Progenitor cell of endocrine pancreas (in vitro differentiated cells): ENCODE measurements at regions not wholly inside any gene's neighbourhood (a gene's known extent, or its start where the extent isn't known, plus 50 kb on each side); places are given as distances from the start of the nearest gene placed in this dataset.

Source experiments
- DNase-seq: peaks from one replicate; pipeline ENCODE4 v3.0.0; 2021; ENCODE audit warnings: low spot score; ENCODE audit not compliant: unreplicated experiment
- H3K27ac Mint-ChIP-seq: 2 replicates; pipeline ENCODE4 v1.8.0; 2021; ENCODE audit warnings: mild to moderate bottlenecking, moderate library complexity, mixed read lengths
- H3K27me3 Mint-ChIP-seq: 2 replicates; pipeline ENCODE4 v1.8.0; 2021; ENCODE audit warnings: mixed read lengths
- H3K36me3 Mint-ChIP-seq: 2 replicates; pipeline ENCODE4 v1.8.0; 2022; ENCODE audit warnings: mixed read lengths; ENCODE audit not compliant: insufficient read depth
- H3K4me1 Mint-ChIP-seq: 2 replicates; pipeline ENCODE4 v1.8.0; 2021; ENCODE audit warnings: low read depth, mixed read lengths
- H3K4me3 Mint-ChIP-seq: 2 replicates; pipeline ENCODE4 v1.8.0; 2021; ENCODE audit warnings: low read depth, mild to moderate bottlenecking, moderate library complexity, mixed read lengths
- H3K9me3 Mint-ChIP-seq: 2 replicates; pipeline ENCODE4 v1.8.0; 2021; ENCODE audit warnings: low read depth, mixed read lengths
- TF ChIP-seq, protein P1 (sequence below): fragments of 200-600 bp; sonication (generic); IDR thresholded peaks from one replicate; pipeline ENCODE4 v1.5.0; 2021; ENCODE audit warnings: antibody characterized with exemption, mild to moderate bottlenecking; ENCODE audit not compliant: unreplicated experiment

DNA sequence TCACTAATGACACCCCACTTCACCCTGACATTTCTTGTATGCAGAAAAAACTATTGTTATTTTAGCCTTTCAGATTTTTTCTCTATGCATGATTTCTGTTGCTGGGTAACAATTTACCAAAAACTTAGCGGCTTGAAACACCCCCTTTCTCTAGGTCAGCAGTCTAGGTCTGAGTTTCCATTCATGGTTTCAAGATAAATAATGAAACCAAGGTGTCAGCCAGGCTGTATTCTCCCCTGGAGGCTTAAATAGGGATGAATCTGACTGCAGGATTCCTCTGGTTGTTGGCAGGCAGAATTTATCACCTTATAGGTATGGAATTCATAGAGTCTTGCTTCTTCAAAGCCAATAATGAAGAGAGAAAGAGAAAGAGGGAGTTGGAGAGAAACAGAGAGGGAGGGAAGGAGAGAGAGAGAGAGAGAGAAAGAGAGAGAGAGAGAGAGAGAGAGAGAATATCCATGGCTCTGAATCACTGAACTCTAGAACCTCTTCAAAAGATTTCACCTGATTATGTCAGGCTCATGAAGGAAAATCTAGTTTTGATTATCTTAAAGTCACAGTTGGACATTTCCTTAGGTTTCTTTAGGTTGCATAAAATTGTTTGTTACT lies 1224.6 kb upstream of the LRRTM3 start:
- Mint-ChIP-seq H3K9me3 (peaks cover 3% of the 10 kb centered on the region), H3K27ac (no peak overlapping the region), H3K4me3 (no peak overlapping the region), H3K27me3 (no peaks in the 10 kb centered on the region), H3K4me1 (no peaks in the 10 kb centered on the region), H3K36me3 (no peaks in the 10 kb centered on the region)
- TF ChIP-seq, protein P1, sequence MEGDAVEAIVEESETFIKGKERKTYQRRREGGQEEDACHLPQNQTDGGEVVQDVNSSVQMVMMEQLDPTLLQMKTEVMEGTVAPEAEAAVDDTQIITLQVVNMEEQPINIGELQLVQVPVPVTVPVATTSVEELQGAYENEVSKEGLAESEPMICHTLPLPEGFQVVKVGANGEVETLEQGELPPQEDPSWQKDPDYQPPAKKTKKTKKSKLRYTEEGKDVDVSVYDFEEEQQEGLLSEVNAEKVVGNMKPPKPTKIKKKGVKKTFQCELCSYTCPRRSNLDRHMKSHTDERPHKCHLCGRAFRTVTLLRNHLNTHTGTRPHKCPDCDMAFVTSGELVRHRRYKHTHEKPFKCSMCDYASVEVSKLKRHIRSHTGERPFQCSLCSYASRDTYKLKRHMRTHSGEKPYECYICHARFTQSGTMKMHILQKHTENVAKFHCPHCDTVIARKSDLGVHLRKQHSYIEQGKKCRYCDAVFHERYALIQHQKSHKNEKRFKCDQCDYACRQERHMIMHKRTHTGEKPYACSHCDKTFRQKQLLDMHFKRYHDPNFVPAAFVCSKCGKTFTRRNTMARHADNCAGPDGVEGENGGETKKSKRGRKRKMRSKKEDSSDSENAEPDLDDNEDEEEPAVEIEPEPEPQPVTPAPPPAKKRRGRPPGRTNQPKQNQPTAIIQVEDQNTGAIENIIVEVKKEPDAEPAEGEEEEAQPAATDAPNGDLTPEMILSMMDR = no peak
- DNase-seq = no peak

DNA sequence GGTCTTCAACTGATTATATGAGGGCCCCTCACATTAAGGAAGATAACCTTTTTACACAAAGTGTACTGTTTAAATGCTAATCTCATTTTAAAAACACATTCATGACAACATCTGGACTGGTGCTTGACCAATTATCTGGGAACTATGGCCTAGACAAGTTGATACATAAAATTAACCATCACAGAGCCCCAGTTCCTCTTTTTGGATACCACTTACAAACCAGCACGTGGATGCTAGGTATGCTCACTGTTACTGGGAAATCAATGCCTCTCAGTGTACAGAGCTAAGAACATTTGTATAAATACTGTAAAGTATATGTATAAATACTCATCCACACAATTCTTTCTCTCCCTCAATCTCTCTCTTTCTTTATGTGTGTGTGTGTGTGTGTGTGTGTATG lies 1217.8 kb upstream of the LRRTM3 start:
- DNase-seq = no peak
- no peaks in the 10 kb centered on the region for H3K36me3 Mint-ChIP-seq
- H3K27me3 Mint-ChIP-seq = no peaks in the 10 kb centered on the region
- no peak overlapping the region for H3K27ac Mint-ChIP-seq
- H3K4me3 Mint-ChIP-seq = no peak overlapping the region
- no peaks in the 10 kb centered on the region for H3K4me1 Mint-ChIP-seq
- no peaks in the 10 kb centered on the region for H3K9me3 Mint-ChIP-seq
- TF ChIP-seq, protein P1 = no peak

DNA sequence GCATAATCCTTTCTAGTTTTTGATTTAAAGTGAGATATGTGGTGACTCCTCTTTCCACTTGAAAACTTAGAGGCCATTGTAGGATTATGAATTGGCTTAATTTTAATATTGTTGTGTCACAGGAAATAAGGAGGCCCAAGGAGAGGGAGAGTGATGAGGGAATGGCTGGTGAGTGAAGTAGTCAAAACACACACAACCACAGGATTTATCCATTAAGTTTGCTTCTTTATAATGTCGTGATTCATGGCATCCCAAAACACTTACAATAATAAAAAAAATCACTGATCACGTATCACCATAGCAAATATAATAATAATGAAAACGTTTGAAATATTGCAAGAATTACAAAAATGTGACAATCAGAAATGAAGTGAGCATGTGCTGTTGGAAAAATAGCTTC lies 1215.5 kb upstream of the LRRTM3 start:
- Mint-ChIP-seq H3K36me3 (no peaks in the 10 kb centered on the region), H3K27ac (no peak overlapping the region)
- TF ChIP-seq, protein P1 = no peak

DNA sequence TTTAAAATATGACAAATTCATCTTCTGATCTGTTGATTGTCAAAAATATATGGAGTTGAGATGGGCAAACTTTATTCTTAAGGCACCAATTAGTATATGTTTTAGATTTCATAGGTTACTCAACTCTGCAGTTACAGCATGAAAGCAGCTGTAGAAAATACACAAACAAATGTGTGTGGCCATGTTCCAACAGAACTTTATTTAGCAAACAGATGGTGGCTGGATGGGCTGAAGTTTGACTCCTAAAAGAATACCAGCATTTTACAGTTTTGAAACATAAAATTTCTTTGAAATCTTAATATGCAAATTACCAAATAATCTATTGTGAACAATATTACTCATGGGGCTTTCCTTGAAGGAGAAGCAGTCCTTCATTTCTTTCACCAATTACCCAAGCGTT lies 1206.0 kb upstream of the LRRTM3 start:
- Mint-ChIP-seq H3K27ac (no peak overlapping the region), H3K4me3 (no peak overlapping the region), H3K9me3 (no peaks in the 10 kb centered on the region), H3K36me3 (no peaks in the 10 kb centered on the region), H3K4me1 (peaks cover 2% of the 10 kb centered on the region), H3K27me3 (no peaks in the 10 kb centered on the region)
- TF ChIP-seq, protein P1 = no peak
- DNase-seq = no peak

More for the DNA sequence above, 1215.5 kb upstream of the LRRTM3 start:
- H3K4me1 Mint-ChIP-seq = peaks cover 3% of the 10 kb centered on the region
- H3K4me3 Mint-ChIP-seq = no peak overlapping the region
- no peak for DNase-seq
- no peaks in the 10 kb centered on the region for H3K9me3 Mint-ChIP-seq
- H3K27me3 Mint-ChIP-seq = no peaks in the 10 kb centered on the region

DNA sequence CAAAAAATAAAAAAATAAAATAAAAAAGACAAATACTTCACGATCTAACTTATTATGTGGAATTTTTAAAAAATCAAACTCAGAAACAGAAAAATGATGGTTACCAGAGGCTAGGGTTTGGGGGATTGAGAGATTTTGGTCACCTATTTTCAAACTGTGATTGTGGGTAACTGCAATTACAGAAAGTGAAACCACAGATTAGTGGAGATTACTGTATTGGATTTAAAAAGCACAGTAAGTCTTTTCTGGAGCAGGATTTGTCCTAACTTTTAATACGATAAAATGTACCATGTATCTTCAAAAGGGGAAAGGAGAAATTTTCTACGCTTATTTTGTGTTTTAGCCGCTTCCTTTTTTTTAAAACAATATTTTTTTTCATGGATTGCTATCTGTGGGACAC lies 1204.9 kb upstream of the LRRTM3 start:
- no peak overlapping the region for H3K4me3 Mint-ChIP-seq
- no peak overlapping the region for H3K27ac Mint-ChIP-seq
- DNase-seq = no peak
- no peaks in the 10 kb centered on the region for H3K36me3 Mint-ChIP-seq
- H3K4me1 Mint-ChIP-seq = peaks cover 2% of the 10 kb centered on the region
- no peaks in the 10 kb centered on the region for H3K9me3 Mint-ChIP-seq
- H3K27me3 Mint-ChIP-seq = no peaks in the 10 kb centered on the region
- TF ChIP-seq, protein P1 = no peak
